CD14-positive monocyte (primary cell): ENCODE measurements at regions not wholly inside any gene's neighbourhood (a gene's known extent, or its start where the extent isn't known, plus 50 kb on each side); places are given as distances from the start of the nearest gene placed in this dataset.
"Not testable (repeated sequence)": the region's sequence is repeated elsewhere in the genome, so short reads cannot be mapped to it uniquely, and the experiment has no call there.

ENCODE experiments used
- DNase-seq, 3 donors: peaks; one replicate each; pipeline ENCODE4 v3.0.0-alpha.2; 2011 to 2022
- H2AFZ ChIP-seq: 2 replicates; pipeline ENCODE4 v1.6.0; 2012; ENCODE audit warnings: mild to moderate bottlenecking, low read depth, low read length, inconsistent platforms; ENCODE audit not compliant: insufficient read depth, poor library complexity, severe bottlenecking
- H3K27ac ChIP-seq, 2 donors: 1 replicate in 1 of 2; 2 replicates in 1 of 2; pipeline ENCODE4 v1.5.1; 2012 to 2013; ENCODE audit warnings: low read length in 2 of 2, control low read depth in 1 of 2, inconsistent platforms in 1 of 2, low read depth in 1 of 2, mild to moderate bottlenecking in 1 of 2
- H3K27me3 ChIP-seq, 2 donors: one replicate each; pipeline versions ENCODE4 v1.6.0 to v1.6.1; 2011 to 2013; ENCODE audit warnings: low read length in 2 of 2; ENCODE audit not compliant: control insufficient read depth in 2 of 2, insufficient read depth in 2 of 2
- H3K36me3 ChIP-seq, 2 donors: replicated peaks in 1 of 2; 1 replicate in 1 of 2; 2 replicates in 1 of 2; pipeline versions ENCODE4 v1.5.1 to v1.6.1; 2012 to 2013; ENCODE audit warnings: low read length in 2 of 2, control low read depth in 1 of 2, inconsistent platforms in 1 of 2, mild to moderate bottlenecking in 1 of 2; ENCODE audit not compliant: insufficient read depth in 2 of 2, control insufficient read depth in 1 of 2
- H3K4me1 ChIP-seq, 2 donors: 1 replicate in 1 of 2; 2 replicates in 1 of 2; pipeline versions ENCODE4 v1.5.1 to v1.6.1; 2012 to 2013; ENCODE audit warnings: low read length in 2 of 2, control low read depth in 1 of 2, inconsistent platforms in 1 of 2, mild to moderate bottlenecking in 1 of 2, moderate library complexity in 1 of 2; ENCODE audit not compliant: insufficient read depth in 2 of 2, control insufficient read depth in 1 of 2
- H3K4me2 ChIP-seq: replicated peaks from 2 replicates; pipeline ENCODE3; 2012; ENCODE audit warnings: low read length, moderate library complexity, mild to moderate bottlenecking; ENCODE audit not compliant: poor library complexity, severe bottlenecking; ENCODE audit errors: extremely low read depth
- H3K4me3 ChIP-seq, 3 experiments: fragments of 200-600 bp in 1 of 3; sonication (generic) in 1 of 3; replicated peaks in 1 of 3; 1 replicate in 2 of 3; 2 replicates in 1 of 3; pipeline ENCODE4 v1.5.1; 2011 to 2013; ENCODE audit warnings: low read length in 3 of 3, mild to moderate bottlenecking in 3 of 3, control low read depth in 2 of 3, low read depth in 2 of 3, inconsistent platforms in 1 of 3, moderate library complexity in 1 of 3
- H3K79me2 ChIP-seq: 2 replicates; pipeline ENCODE4 v1.6.0; 2012; ENCODE audit warnings: mild to moderate bottlenecking, control low read depth, inconsistent platforms, low read length, moderate library complexity; ENCODE audit not compliant: insufficient read depth
- H3K9ac ChIP-seq: 2 replicates; pipeline ENCODE4 v1.6.0; 2017; ENCODE audit warnings: low read length, mild to moderate bottlenecking; ENCODE audit not compliant: insufficient read depth, poor library complexity, severe bottlenecking
- H3K9me3 ChIP-seq, 2 donors: replicated peaks in 1 of 2; 1 replicate in 1 of 2; 2 replicates in 1 of 2; pipeline versions ENCODE4 v1.5.1 to v1.6.1; 2012 to 2013; ENCODE audit warnings: low read length in 2 of 2, control low read depth in 1 of 2; ENCODE audit not compliant: control insufficient read depth in 1 of 2, insufficient read depth in 1 of 2
- H4K20me1 ChIP-seq: 2 replicates; pipeline ENCODE4 v1.6.0; 2012; ENCODE audit warnings: mild to moderate bottlenecking, low read length, control low read depth, moderate library complexity; ENCODE audit not compliant: insufficient read depth
- H3K27ac Mint-ChIP-seq, 7 donors: one replicate each; pipeline ENCODE4 v1.8.0; 2020; ENCODE audit warnings: mild to moderate bottlenecking in 7 of 7, mixed read lengths in 7 of 7, moderate library complexity in 6 of 7, inconsistent platforms in 2 of 7
- H3K27me3 Mint-ChIP-seq, 3 donors: one replicate each; pipeline ENCODE4 v1.8.0; 2021 to 2022; ENCODE audit warnings: low read depth in 3 of 3, mild to moderate bottlenecking in 3 of 3, mixed read lengths in 3 of 3, moderate library complexity in 3 of 3, inconsistent platforms in 1 of 3
- H3K36me3 Mint-ChIP-seq, 2 donors: one replicate each; pipeline ENCODE4 v1.8.0; 2020; ENCODE audit warnings: mixed read lengths in 2 of 2, inconsistent platforms in 1 of 2, mild to moderate bottlenecking in 1 of 2
- H3K4me1 Mint-ChIP-seq: one replicate; pipeline ENCODE4 v1.8.0; 2020; ENCODE audit warnings: mild to moderate bottlenecking, mixed read lengths
- H3K4me3 Mint-ChIP-seq, 2 donors: one replicate each; pipeline ENCODE4 v1.8.0; 2020; ENCODE audit warnings: mild to moderate bottlenecking in 2 of 2, mixed read lengths in 2 of 2, moderate library complexity in 1 of 2
- H3K9me3 Mint-ChIP-seq, 7 donors: one replicate each; pipeline ENCODE4 v1.8.0; 2020 to 2022; ENCODE audit warnings: mixed read lengths in 7 of 7, mild to moderate bottlenecking in 6 of 7, moderate library complexity in 6 of 7, inconsistent platforms in 2 of 7
- WGBS: methylation state at CpG from one replicate; pipeline ENCODE4 v1.1.5; 2013; ENCODE audit warnings: missing lambda C conversion rate; ENCODE audit not compliant: insufficient coverage; 5-methylcytosine and 5-hydroxymethylcytosine counted together
- intact Hi-C, 2 donors: fragments of 100-400 bp; cut with micrococcal nuclease; formaldehyde crosslinking; loops; one replicate each; pipeline versions ENCODE4 v1.15.0 to v1.15.1; 2023

DNA sequence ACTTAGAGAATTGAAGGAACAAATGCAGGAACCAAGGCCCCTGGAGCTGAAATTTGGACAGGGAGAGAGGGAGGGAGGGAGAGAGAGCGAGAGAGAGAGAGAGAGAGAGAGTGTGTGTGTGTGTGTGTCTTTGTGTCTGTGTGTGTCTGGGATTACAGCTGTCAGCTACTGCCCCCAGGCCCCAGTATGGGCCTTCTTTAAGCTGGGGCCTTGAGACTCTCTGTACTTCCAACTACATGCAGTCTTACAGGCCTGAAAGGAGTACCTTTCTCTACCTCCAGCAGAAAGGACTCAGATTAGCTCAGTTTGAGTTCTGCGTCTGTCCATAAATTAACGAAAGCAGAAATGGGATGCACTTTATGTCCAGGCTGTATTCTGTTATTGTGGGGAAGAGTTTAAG, 153.2 kb downstream of the KBTBD2 start:
- H3K4me3 ChIP-seq, H3K27me3 ChIP-seq, H3K4me2 ChIP-seq, H2AFZ ChIP-seq, H3K9me3 Mint-ChIP-seq, H3K27ac ChIP-seq, intact Hi-C loops, H3K27me3 Mint-ChIP-seq, H4K20me1 ChIP-seq, H3K9me3 ChIP-seq, H3K4me1 Mint-ChIP-seq, H3K36me3 Mint-ChIP-seq, H3K27ac Mint-ChIP-seq, DNase-seq, H3K4me1 ChIP-seq, H3K9ac ChIP-seq, H3K4me3 Mint-ChIP-seq, H3K79me2 ChIP-seq, H3K36me3 ChIP-seq: not testable (repeated sequence)
- WGBS: no CpG with 5 or more reads among the region's 3 CpGs

DNA sequence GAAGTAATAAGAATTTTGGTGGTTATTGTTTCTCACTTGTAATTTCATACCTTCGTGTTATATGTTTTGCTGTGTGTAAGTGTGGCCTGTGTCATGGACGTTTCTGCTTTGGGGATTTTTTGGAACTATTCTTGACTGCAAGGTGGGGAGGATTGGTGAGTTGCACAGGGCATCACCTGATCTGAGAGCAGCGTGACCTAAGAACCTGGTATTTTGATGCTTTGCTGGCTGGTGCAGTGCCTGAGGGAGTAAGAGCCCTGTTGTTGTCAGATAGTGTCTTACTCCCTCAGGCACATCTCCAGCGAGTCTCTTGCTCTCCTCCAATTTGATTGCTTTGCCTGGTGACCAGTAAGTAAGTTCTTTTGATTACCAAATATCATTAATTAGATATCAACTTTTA, 158.8 kb downstream of the KBTBD2 start:
- H3K4me3 ChIP-seq, H3K4me1 Mint-ChIP-seq, H3K27me3 Mint-ChIP-seq, H3K4me1 ChIP-seq, DNase-seq, intact Hi-C loops, H3K4me2 ChIP-seq, H3K9me3 Mint-ChIP-seq, H3K27ac ChIP-seq, H3K9me3 ChIP-seq, H3K36me3 ChIP-seq, H3K4me3 Mint-ChIP-seq, H3K79me2 ChIP-seq, H3K9ac ChIP-seq, H3K36me3 Mint-ChIP-seq, H3K27ac Mint-ChIP-seq, H3K27me3 ChIP-seq, H2AFZ ChIP-seq, H4K20me1 ChIP-seq: not testable (repeated sequence)
- WGBS: no CpG with 5 or more reads among the region's 4 CpGs

DNA sequence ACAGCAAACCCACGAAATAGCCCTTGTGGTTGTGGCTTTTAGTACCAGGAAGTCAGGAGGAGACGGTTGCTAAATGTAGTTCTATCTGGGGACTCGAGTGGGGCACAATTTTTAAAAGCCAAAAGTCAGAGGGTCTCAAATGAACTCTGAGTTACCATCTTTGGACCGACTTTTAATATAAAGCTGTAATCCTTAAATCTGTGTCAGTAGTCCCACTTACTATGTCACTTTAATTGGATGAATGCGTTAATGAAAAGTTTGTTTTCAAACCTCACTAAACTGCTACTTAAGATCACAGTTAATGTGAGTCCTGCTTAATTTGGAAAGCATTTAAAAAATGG, 162.3 kb downstream of the KBTBD2 start:
- H3K9me3 Mint-ChIP-seq, H3K27me3 Mint-ChIP-seq, H4K20me1 ChIP-seq, H3K36me3 ChIP-seq, H3K36me3 Mint-ChIP-seq, H3K9me3 ChIP-seq, H3K79me2 ChIP-seq, H3K4me1 ChIP-seq, DNase-seq, H3K27me3 ChIP-seq, intact Hi-C loops, H3K27ac Mint-ChIP-seq, H3K27ac ChIP-seq, H3K9ac ChIP-seq: not testable (repeated sequence)
- Histone ChIP-seq H2AFZ (peak overlapping the region; percentile 83), H3K4me2 (peak overlapping the region; percentile 70), H3K4me3 (peak overlapping the region in 2 of 3 experiments; percentile 74 to 88)
- whole genome bisulfite sequencing: no CpG with 5 or more reads among the region's 5 CpGs
- peaks cover 12% of the 10 kb centered on the region for H3K4me1 Mint-ChIP-seq
- H3K4me3 Mint-ChIP-seq: peak overlapping the region; percentile 67 to 68

- H3K9me3 ChIP-seq, H3K36me3 ChIP-seq, H3K27me3 Mint-ChIP-seq, H3K4me1 ChIP-seq, H3K36me3 Mint-ChIP-seq, H4K20me1 ChIP-seq, intact Hi-C loops, H3K9me3 Mint-ChIP-seq, H3K27ac ChIP-seq, H3K79me2 ChIP-seq, H3K27me3 ChIP-seq: not testable (repeated sequence)
- peak overlapping the region; percentile 44 to 88 (median 74) for H3K4me3 ChIP-seq
- Mint-ChIP-seq H3K4me3 (peak overlapping the region; percentile 80 to 82), H3K27ac (peak overlapping the region in 1 of 7 donors; percentile 61), H3K4me1 (peaks cover 12% of the 10 kb centered on the region)
- under 1% methylated on average over 80 of the region's 111 CpGs for WGBS
- peak; percentile 2 to 18 (median 13) for DNase-seq
- H3K4me2 ChIP-seq: peak overlapping the region; percentile 70
- peak overlapping the region; percentile 59 for H3K9ac ChIP-seq
- peak overlapping the region; percentile 83 for H2AFZ ChIP-seq
Measured at GRCh38 chr7:32728412-32729334, 162.9 kb downstream of the KBTBD2 start.
